Endodermal cell (in vitro differentiated cells): ENCODE measurements at regions not wholly inside any gene's neighbourhood (a gene's known extent, or its start where the extent isn't known, plus 50 kb on each side); places are given as distances from the start of the nearest gene placed in this dataset.

ENCODE experiments used
- DNase-seq: peaks from one replicate; pipeline ENCODE4 v3.0.0-alpha.2; 2017
- H3K27ac ChIP-seq: 2 replicates; pipeline ENCODE4 v1.5.1; 2013; ENCODE audit warnings: mild to moderate bottlenecking, low read depth, low read length, moderate library complexity
- H3K27me3 ChIP-seq: 2 replicates; pipeline ENCODE4 v1.6.1; 2013; ENCODE audit warnings: mild to moderate bottlenecking, low read length, moderate library complexity; ENCODE audit not compliant: insufficient read depth, control insufficient read depth, poor library complexity, severe bottlenecking
- H3K36me3 ChIP-seq: 2 replicates; pipeline ENCODE4 v1.7.0; 2013; ENCODE audit warnings: mild to moderate bottlenecking, low read length, moderate library complexity; ENCODE audit not compliant: control insufficient read depth, insufficient read depth
- H3K4me1 ChIP-seq: one replicate; pipeline ENCODE4 v1.7.0; 2013; ENCODE audit warnings: low read length; ENCODE audit not compliant: control insufficient read depth, insufficient read depth
- H3K4me3 ChIP-seq: 2 replicates; pipeline ENCODE4 v1.5.1; 2013; ENCODE audit warnings: mild to moderate bottlenecking, low read length, moderate library complexity
- H3K9ac ChIP-seq: 2 replicates; pipeline ENCODE4 v1.6.1; 2013; ENCODE audit warnings: mild to moderate bottlenecking, low read length, moderate library complexity; ENCODE audit not compliant: poor library complexity, severe bottlenecking; ENCODE audit errors: extremely low read depth
- H3K9me3 ChIP-seq: 2 replicates; pipeline ENCODE4 v1.6.1; 2013; ENCODE audit warnings: mild to moderate bottlenecking, low read length, moderate library complexity; ENCODE audit not compliant: control insufficient read depth
- H3K27ac Mint-ChIP-seq: 2 replicates; pipeline ENCODE4 v1.8.0; 2020; ENCODE audit warnings: mixed read lengths
- H3K27me3 Mint-ChIP-seq: 2 replicates; pipeline ENCODE4 v1.8.0; 2021; ENCODE audit warnings: mild to moderate bottlenecking, mixed read lengths; ENCODE audit not compliant: insufficient read depth
- H3K36me3 Mint-ChIP-seq: 2 replicates; pipeline ENCODE4 v1.8.0; 2020; ENCODE audit warnings: low read depth, mixed read lengths
- H3K4me1 Mint-ChIP-seq: 2 replicates; pipeline ENCODE4 v1.8.0; 2020; ENCODE audit warnings: mixed read lengths
- H3K4me3 Mint-ChIP-seq: 2 replicates; pipeline ENCODE4 v1.8.0; 2020; ENCODE audit warnings: mild to moderate bottlenecking, moderate library complexity, mixed read lengths
- H3K9me3 Mint-ChIP-seq: 2 replicates; pipeline ENCODE4 v1.8.0; 2020; ENCODE audit warnings: mild to moderate bottlenecking, mixed read lengths
- CTCF ChIP-seq: fragments of 200-600 bp; sonication (generic); conservative IDR thresholded peaks from 2 replicates; pipeline ENCODE4 v1.5.0; 2021; ENCODE audit warnings: antibody characterized with exemption, mild to moderate bottlenecking
- WGBS, 2 experiments: methylation state at CpG; one replicate each; pipeline versions ENCODE4 v1.1.5 to v1.1.7; 2013; ENCODE audit warnings: missing lambda C conversion rate in 2 of 2, mixed read lengths in 1 of 2; ENCODE audit not compliant: insufficient coverage in 1 of 2, insufficient read length in 1 of 2; 5-methylcytosine and 5-hydroxymethylcytosine counted together

- peaks cover 5% of the 10 kb centered on the region for H3K27me3 ChIP-seq
- H3K27me3 Mint-ChIP-seq, result peaks cover 21% of the 10 kb centered on the region
- no peaks in the 10 kb centered on the region for H3K4me1 Mint-ChIP-seq
- H3K27ac ChIP-seq, result no peak overlapping the region
- H3K9ac ChIP-seq, result no peak overlapping the region
- no peaks in the 10 kb centered on the region for H3K4me1 ChIP-seq
- DNase-seq, result no peak
- H3K4me3 ChIP-seq, result no peak overlapping the region
- H3K27ac Mint-ChIP-seq, result no peak overlapping the region
- H3K4me3 Mint-ChIP-seq, result no peak overlapping the region
- no peaks in the 10 kb centered on the region for H3K36me3 ChIP-seq
- no peaks in the 10 kb centered on the region for H3K36me3 Mint-ChIP-seq
- TF ChIP-seq CTCF, result no peak
- peaks cover 8% of the 10 kb centered on the region for H3K9me3 ChIP-seq
- H3K9me3 Mint-ChIP-seq, result peaks cover 7% of the 10 kb centered on the region
Observed at GRCh38 chr9:84501587-84501986, 161.0 kb upstream of the SLC28A3 start.

- Histone ChIP-seq H3K36me3 (no peaks in the 10 kb centered on the region), H3K27ac (no peak overlapping the region), H3K4me3 (no peak overlapping the region), H3K4me1 (no peaks in the 10 kb centered on the region), H3K27me3 (peaks cover 5% of the 10 kb centered on the region), H3K9me3 (peaks cover 12% of the 10 kb centered on the region), H3K9ac (no peak overlapping the region)
- no peak for TF ChIP-seq CTCF
- Mint-ChIP-seq H3K27me3 (peaks cover 23% of the 10 kb centered on the region), H3K4me3 (no peak overlapping the region), H3K4me1 (no peaks in the 10 kb centered on the region), H3K36me3 (no peaks in the 10 kb centered on the region), H3K9me3 (peaks cover 12% of the 10 kb centered on the region), H3K27ac (no peak overlapping the region)
- DNase-seq, result no peak
Observed at GRCh38 chr9:84502066-84502465, 161.5 kb upstream of the SLC28A3 start.

GRCh38 chr9:84504360-84504759 lies 163.8 kb upstream of the SLC28A3 start:
- peaks cover 21% of the 10 kb centered on the region for H3K27me3 Mint-ChIP-seq
- Histone ChIP-seq H3K9ac (no peak overlapping the region), H3K27ac (no peak overlapping the region), H3K36me3 (no peaks in the 10 kb centered on the region), H3K9me3 (peaks cover 18% of the 10 kb centered on the region), H3K4me3 (no peak overlapping the region), H3K27me3 (peaks cover 5% of the 10 kb centered on the region), H3K4me1 (no peaks in the 10 kb centered on the region)
- peaks cover 20% of the 10 kb centered on the region for H3K9me3 Mint-ChIP-seq
- H3K4me1 Mint-ChIP-seq, result no peaks in the 10 kb centered on the region
- TF ChIP-seq CTCF, result no peak
- H3K36me3 Mint-ChIP-seq, result no peaks in the 10 kb centered on the region
- no peak overlapping the region for H3K27ac Mint-ChIP-seq
- 94 to 100% methylated on average over 2 of the region's 2 CpGs for WGBS, 2 experiments
- no peak for DNase-seq
- no peak overlapping the region for H3K4me3 Mint-ChIP-seq
